GM18507 (cell line): ENCODE measurements at regions not wholly inside any gene's neighbourhood (a gene's known extent, or its start where the extent isn't known, plus 50 kb on each side); places are given as distances from the start of the nearest gene placed in this dataset.
A peak's percentile ranks its signal among the peaks of the same experiment; 100 is the strongest.

ENCODE experiments used
- DNase-seq: peaks from one replicate; pipeline ENCODE4 v3.0.0; 2011; ENCODE audit warnings: low read depth; ENCODE audit not compliant: insufficient read length; ENCODE audit errors: extremely low spot score
- FAIRE-seq: peaks from 2 replicates; lab custom pipeline; 2011; peaks lifted over from hg19 to GRCh38; lab: Jason Lieb, UNC

DNA sequence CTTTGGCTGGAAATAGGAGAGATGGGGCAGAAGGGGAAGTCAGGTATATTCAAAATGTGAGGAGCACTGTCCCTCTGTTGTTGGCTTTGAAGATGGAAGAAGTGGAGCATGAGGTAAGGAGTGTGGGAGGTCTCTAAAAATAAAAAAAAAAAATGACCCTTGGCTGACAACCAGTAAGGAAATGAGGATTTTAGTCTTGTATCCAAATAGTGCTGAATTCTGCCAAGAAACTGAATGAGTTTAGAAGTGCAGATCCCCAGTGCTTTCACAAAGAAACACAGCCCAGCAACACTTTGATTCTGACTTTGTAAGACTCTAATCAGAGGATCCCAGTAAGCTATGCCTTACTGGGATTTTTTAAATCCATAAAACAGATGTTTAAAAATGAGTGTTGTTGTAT, 367.9 kb downstream of the CYLC2 start:
- DNase-seq (no peak), FAIRE-seq (no peak)

DNA sequence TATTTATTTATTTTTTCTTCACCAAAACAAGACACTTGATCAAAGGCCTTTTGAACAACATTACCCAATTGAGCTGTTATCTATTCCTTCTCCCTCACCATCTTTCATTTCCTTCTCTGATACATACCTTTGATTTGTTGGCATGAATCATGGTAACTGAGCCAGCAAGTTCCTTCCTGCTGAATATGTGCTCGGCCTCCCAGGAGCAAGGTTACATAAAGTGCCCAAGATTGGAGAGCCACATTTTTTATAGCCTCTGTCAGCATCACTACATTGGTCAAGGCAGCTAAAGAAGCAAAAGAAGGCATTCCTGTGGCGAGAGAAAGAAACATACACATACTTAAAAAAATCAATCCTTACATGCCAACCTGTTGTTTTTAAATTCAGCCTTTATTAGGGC, 369.6 kb downstream of the CYLC2 start:
- no peak for DNase-seq
- no peak for FAIRE-seq

GRCh38 chr9:103371152-103371551, 376.0 kb downstream of the CYLC2 start:
- DNase-seq (no peak), FAIRE-seq (no peak)

GRCh38 chr9:103372828-103373227, 377.7 kb downstream of the CYLC2 start:
- FAIRE-seq (no peak), DNase-seq (no peak)

- no peak for FAIRE-seq
- DNase-seq, result no peak
Observed at GRCh38 chr9:103377667-103378066, 382.5 kb downstream of the CYLC2 start.

DNA sequence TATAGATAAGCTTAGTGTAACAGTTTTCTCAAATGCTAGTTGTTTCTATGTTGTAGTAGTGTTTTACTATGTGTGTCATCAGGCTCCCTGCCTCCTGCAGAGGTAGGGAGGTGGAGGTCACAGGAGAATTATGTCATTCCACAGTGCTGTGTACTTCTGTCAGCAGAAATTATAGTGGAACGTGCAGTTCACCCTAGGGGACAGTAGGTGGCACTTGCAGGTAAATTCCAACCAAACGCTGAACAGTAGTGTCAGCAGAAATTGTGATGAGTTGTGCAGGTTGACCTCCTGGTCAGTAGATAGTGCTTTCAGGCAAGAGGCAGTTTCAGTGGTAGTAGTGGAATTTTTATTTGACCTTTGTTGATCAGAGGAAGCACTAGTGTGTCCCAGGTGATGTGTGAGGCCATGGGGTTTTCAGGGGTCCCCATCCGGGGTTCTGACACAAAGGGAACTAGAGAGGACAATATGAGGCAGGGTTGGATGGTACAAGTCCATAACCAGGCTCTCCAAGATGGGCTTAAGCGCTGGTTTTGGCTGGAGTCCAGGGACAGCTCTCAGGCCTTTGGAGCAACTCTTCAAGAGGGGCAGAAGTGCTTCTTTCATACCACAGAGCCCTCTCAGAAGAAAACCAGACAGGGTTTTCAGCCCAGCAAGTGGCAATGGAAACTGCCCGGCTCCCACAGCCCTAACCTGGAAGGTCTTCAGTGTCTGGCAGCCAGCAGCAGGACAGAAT, 402.9 kb downstream of the CYLC2 start:
- FAIRE-seq (peak; percentile 31), DNase-seq (no peak)

GRCh38 chr9:103399535-103399934, 404.4 kb downstream of the CYLC2 start:
- no peak for FAIRE-seq

DNA sequence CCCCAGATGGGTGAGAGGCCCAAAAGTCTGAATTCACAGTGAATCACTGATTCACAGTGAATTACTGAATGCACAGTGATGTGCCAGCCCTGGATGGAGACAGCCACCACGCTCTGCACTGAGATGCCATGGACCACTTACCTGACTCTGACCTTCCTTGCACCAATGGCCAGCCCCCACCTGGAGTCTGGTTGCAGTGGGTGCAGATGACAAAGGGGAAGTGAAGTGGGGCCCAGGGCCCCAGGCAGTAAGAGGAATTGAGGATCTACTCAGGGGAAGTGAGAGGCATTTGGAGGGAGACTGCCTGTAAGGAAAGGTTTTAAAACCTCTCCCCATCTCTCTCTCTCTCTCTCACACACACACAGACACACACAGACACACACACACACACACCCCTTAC, 412.1 kb downstream of the CYLC2 start:
- DNase-seq (no peak), FAIRE-seq (no peak)

More at GRCh38 chr9:103399535-103399934, 404.4 kb downstream of the CYLC2 start:
- no peak for DNase-seq

DNA sequence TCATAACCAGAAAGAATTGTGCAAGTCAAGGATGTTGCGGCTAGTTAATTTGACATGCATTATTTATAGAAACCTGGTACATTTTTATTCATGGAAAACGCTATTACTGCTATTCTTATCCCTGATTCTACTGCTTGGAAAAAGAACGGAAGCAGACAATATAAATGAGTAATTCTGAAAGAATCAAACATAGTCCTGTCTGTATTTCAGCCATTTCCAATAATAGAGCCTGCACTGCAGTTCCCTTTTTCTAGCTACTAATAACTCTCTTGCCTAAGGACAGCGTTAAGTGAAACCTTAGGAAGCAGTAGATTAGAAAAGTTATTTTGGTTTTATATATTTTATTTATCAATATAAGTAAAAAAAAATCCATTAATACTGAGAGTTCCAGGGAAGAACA, 414.9 kb downstream of the CYLC2 start:
- FAIRE-seq (no peak), DNase-seq (no peak)

DNA sequence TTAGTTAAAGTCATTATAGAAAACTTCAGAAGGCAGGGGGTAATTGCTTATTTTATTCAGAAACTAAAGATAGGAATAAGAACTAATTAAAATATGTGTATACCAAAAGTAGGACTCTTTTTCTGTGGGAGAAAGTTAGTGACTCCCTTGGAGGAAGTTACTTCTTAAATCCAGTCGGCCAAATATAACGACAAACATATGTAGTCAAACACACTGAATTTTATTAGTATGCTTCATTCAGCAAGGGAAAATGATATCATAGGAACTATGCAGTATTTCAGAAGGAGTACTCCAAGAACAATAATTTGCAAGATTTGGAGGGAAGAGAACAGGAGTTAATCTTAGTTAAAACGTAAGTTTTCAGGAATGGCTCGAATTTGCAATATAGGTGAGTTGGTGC, 432.6 kb downstream of the CYLC2 start:
- DNase-seq, result no peak
- FAIRE-seq, result no peak

GRCh38 chr9:103430469-103430868, 435.3 kb downstream of the CYLC2 start:
- FAIRE-seq (no peak), DNase-seq (no peak)

- FAIRE-seq (no peak), DNase-seq (no peak)
Observed at GRCh38 chr9:103431809-103432208, 436.7 kb downstream of the CYLC2 start.

DNA sequence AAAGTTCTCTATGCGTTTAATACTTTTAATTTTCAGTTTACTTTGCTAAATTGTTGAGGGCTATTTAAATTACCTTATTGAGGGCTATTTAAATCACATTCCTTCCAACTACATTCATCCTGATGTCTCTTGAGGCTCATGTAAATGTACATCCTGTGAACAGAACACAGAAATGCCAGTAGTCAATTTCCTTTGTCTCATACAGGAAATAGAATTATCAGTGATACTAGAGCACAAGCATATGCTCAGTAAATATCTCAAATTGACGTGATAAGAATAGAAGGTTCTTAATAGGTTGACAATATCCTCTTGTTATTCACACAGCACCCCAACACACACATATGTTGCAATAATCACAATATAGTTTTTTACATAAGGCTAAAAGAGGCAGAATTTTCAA, 449.0 kb downstream of the CYLC2 start:
- no peak for DNase-seq
- no peak for FAIRE-seq

GRCh38 chr9:103458826-103459225, 463.7 kb downstream of the CYLC2 start:
- DNase-seq (no peak), FAIRE-seq (no peak)

- FAIRE-seq (no peak), DNase-seq (no peak)
Observed at GRCh38 chr9:103471241-103471640, 476.1 kb downstream of the CYLC2 start.

- FAIRE-seq, result no peak
- no peak for DNase-seq
Observed at GRCh38 chr9:103474156-103474555, 479.0 kb downstream of the CYLC2 start.

DNA sequence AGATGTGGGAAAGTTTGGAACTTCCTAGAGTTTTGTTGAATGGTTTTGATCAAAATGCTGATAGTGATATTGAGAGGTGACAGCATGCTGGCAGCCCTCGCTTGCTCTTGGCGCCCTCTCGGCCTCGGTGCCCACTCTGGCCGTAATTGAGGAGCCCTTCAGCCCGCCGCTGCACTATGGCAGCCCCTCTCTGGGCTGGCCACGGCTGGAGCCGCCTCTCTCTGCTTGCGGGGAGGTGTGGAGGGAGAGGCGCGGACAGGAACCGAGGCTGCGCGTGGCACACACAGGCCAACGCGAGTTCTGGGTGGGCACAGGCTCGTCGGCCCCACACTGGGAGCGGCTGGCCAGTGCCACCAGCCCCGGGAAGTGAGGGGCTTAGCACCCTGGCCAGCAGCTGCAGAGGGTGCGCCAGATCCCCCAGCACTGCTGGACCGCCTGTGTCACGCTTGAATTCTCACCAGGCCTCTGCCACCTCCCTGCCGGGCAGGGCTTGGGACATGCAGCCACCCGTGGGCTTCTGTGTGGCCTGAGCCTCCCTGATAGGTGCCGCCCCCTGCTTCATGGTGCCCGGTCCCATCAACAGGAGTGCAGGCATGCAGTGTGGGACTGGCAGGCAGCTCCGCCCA, 488.5 kb downstream of the CYLC2 start:
- no peak for DNase-seq
- no peak for FAIRE-seq

GRCh38 chr9:103485138-103485537, 490.0 kb downstream of the CYLC2 start:
- no peak for DNase-seq
- no peak for FAIRE-seq

DNA sequence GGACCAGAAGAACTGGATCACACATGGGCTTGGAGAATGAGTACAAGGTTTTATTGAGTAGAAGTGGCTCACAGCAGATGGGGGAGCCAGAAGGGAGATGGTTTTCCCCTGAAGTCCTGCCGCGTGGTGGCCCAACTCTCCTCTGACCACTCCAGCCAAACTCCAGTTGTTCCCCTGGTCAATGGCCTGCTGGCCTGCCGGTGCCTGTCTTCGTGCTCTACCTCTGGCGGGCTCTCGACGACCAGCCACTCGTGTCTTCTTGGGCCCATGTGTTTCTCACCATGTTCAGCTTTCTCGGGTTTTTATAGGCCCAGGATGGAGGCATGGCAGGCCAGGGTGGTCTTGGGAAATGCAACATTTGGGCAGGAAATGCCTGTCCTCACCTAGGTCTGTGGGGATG, 519.6 kb downstream of the CYLC2 start:
- FAIRE-seq (no peak), DNase-seq (no peak)

- FAIRE-seq (no peak), DNase-seq (no peak)
Observed at GRCh38 chr9:103522409-103522808, 527.3 kb downstream of the CYLC2 start.

DNA sequence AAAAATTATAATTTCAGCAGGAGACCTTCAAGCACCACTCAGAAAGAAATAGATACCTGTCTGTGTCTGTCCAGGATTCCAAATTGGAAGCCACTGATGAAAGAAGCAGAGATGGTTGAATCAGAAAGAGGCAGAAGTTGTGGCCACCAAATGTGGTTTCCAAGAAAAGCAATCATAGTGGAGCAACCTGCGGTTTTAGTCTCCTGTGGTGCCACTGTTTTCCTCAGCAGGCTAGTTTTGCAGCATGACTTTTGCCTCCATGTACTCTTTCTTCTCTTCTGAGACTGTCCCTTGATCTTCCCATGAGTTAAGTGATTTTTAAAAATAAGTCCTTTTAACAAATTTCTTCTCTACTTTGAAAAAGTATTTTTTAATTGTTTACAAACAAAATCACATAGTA, 535.8 kb downstream of the CYLC2 start:
- FAIRE-seq (no peak), DNase-seq (no peak)
